SK-MEL-5 (cell line): ENCODE measurements at regions not wholly inside any gene's neighbourhood (a gene's known extent, or its start where the extent isn't known, plus 50 kb on each side); places are given as distances from the start of the nearest gene placed in this dataset.
"Not testable (repeated sequence)": the region's sequence is repeated elsewhere in the genome, so short reads cannot be mapped to it uniquely, and the experiment has no call there.

Experiments used
- DNase-seq: peaks from one replicate; pipeline ENCODE4 v3.0.0-alpha.2; 2016; ENCODE audit warnings: low read depth, low spot score
- in situ Hi-C: cut with HindIII; loops from 2 replicates; pipeline ENCODE4 v1.10.0; 2016; ENCODE audit warnings: low sequenced_read_pairs, high pct_unique_total_duplicates, low pct_unique_long_range_greater_than_20kb

DNA sequence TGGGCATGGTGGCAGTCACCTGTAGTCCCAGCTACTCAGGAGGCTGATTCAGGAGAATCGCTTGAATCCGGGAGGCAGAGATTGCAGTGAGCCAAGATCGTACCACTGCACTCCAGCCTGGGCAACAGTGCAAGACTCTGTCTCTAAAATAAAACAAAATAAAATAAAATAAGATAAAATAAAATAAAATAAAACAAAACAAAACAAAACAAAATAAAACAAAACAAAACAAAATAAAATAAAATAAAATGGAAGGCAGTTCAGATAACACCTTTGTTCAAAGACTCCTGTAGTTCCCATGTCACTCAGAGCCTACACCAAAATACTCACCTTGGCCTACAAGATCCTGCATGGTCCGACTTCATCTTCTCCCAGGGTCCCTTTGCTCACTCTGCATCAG, 61.3 kb downstream of the SYF2 start:
- DNase-seq, in situ Hi-C loops: not testable (repeated sequence)

DNA sequence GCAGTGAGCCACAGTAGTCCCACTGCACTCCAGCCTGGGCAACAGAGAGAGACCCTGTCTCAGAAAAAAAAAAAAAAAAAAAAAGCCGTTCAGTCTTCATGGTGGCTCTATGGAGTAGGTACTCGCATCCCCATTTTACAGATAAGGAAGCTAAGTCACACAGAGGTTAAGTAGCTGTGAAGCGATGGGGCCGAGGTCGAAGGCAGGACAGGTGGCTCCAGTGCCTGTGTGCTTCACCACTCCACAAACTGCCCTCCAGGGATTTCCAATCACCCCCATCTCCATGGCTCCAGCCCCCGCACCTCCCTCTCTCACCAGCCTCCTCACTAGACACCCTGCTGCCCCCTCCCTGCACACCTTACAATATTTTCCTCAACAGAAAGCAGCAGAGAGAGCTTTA, 61.9 kb downstream of the SYF2 start:
- DNase-seq: no peak
- in situ Hi-C loops: no loop called here

DNA sequence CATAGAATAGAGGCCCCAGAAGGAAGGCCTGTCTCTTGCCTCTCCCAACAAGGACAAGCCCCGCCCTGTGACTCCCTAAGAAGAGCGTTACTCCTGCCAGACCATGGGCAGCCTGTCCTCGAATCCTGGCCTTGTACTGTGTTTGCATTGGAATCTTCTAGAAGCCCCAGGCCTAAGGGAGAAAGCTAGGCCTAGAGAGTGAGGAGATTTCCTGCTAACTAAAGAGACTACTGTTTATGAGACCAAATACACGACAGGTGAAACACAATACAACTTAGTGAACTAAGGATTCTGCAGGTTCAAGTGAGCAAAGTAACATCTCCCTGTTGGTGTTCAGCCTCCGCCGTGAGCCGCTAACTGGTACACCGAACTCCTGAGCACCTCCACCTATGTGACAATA, 62.7 kb downstream of the SYF2 start:
- in situ Hi-C loops: no loop called here
- DNase-seq: no peak

DNA sequence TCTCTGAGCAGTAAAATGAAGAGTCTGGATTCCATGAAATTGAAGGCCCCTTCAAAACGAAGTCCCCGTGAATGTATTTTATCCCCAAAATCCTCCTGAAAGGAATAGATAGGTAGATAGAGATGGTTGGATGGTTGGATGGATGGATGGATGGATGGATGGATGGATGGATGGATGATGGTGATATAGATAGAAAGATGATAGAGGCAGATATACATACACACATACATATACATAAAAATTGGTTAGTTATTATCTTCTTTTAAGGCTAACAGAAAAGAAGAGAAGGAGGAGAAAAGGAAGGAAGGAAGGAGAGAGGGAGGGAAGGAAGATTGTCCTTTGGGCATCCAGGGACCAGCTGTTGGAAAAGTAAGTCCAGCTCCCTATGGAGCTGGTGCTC, 63.1 kb downstream of the SYF2 start:
- in situ Hi-C loops: no loop called here
- DNase-seq: no peak

DNA sequence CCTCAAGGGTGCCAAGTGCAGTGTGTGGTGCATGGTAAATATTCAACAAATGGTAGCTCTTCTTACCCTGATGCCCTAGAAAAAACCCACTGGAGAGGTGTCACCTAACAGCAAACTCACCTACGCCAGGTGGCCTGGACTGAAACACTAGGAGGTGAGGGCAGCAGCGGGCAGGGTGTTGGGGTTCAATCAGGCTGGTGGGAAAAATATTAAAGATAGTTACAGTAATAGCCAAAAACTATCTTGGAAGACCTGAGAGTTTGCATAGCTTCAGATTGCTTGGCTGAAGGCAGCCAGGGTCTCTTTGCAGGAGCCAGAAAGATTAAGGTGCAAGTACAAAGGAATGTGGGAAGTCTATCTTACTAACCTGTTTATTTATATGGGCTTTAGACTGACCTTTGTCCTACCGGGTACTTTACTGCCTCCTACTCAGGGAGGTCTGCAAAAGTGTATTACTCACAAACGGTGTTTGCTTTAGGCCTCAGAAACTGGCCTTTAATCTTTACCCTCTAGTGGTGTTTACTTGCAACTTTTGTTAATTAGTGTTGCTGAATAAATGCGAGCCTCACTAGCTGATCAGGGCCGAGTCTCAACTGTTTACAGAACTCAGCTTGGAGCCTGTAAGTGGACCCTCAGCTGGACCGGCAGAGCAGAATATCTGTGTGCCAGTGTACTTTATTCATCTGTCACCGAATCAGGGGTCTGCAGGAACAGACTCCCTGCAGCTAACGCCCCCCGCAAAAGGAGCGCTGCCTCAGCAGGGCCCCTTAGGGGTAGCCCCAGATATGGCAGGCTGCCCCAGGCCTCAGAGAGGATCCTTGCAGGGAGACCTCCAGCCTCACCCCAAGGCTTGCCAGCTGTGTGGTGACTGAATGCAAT, 63.9 kb downstream of the SYF2 start:
- DNase-seq: no peak
- in situ Hi-C loops: no loop called here

DNA sequence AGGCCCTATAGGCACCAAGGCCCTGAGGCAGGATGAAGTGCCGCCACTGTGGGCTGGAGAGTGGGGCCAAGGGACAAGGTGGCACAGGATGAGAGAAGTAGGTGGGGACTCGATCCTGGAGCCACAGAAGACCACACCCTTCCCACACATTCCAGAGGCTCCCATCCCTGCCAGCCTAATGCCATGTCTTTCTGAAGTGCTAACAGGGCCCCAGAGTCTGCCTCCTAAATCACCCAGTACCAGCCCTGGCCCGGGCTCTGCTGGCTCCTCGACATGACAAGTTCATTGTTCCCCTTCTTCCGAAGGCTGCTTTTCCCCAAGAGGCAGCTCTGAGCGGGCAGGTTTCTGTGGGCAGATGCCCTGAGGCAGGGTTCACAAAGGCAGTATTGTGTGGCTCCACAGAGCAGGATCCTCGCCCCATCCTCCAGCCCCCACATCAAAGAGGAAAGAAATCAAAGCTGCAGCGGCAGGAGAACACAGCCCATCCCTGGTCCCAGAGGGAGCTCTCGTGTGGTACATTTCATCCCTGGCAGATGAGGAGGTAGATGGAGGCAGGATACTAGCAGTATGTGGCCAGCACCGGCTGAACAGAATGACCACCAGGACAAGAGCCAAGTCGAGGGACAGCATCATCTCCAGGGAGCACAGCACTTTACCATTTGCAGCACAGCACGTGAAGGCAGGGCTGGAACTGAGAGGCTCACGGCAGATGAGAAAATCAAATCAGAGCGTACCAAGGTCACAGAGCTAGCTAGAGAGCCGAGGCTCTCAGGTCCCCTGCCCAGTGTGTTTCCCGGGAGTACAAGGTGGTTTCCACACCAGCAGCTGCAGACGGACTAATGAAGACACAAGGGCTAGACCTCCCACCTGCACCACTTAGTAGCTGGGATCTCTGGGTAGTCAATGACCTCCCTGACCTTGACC, 64.8 kb downstream of the SYF2 start:
- in situ Hi-C loops: no loop called here
- DNase-seq: peak; percentile 95

DNA sequence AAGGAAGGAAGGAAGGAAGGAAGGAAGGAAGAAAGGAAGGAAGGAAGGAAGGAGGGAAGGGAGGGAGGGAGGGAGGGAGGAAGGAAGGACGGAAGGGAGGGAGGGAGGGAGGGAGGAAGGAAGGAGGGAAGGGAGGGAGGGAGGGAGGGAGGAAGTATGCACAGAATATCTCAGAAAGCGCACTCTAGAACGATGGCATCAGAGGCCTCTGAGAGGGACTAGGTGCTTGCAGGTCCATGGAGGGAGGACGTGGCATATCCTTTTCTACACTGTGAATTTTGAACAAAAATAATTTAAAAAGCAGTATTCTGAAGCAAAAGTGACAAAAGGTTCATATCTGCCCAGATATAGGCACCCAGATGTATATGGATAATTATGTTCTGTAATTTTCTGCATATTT, 65.5 kb downstream of the SYF2 start:
- in situ Hi-C loops: no loop called here

DNA sequence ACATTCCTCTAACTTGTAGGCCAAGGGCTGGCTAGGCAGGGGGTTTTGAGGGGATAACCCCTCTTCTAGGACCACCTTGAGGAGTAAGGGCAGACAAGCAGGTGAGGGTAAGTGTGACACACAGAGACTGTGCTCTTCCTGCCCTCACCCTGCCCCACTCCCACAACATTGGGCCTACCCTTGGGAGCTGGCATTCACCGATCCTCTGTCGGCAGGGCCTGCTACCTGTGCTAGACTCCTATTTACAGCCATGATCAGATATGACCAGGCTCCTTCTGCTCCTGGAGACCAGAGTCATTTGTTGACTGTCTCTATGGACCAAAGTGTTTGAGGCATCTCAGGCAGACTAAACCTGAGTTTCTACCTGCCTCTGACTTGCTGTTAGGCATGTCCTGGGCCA, 68.3 kb downstream of the SYF2 start:
- DNase-seq: no peak
- in situ Hi-C loops: no loop called here

More for the DNA sequence above, 65.5 kb downstream of the SYF2 start:
- DNase-seq: no peak

DNA sequence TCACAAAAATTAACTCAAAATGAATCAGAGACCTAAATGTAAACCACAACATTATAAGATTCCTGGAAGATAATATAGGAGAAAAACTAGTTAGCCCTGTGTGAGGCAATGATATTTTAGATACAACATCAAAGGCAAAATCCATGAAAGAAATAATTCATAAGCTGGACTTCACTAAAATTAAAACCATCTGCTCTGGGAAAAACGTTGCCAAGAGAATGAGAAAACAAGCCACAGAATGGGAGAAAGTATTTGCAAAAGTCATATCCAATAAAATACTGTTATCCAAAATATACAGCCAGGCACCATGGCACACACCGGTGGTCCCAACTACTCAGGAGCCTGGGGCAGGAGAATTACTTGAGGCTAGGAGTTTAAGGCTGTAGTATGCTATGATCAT, 70.3 kb downstream of the SYF2 start:
- no peak for DNase-seq
- in situ Hi-C loops: no loop called here

DNA sequence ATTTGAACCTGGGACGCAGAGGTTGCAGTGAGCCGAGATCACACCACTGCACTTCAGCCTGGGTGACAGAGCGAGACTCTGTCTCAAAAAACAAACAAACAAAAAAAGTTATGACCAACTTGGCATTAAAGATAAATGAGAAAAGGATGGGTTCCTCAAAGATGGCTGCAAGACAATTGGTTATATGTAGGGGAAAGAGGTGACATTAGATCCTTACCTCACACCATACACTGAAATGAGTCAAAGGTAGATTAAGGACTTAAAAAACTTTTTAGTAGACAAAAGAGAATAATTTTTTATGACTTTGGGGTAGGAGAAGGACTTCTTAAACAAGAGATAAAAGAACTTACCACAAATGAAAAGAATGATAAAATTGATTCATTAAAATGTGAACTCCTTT, 74.5 kb downstream of the SYF2 start:
- in situ Hi-C loops: no loop called here
- no peak for DNase-seq

DNA sequence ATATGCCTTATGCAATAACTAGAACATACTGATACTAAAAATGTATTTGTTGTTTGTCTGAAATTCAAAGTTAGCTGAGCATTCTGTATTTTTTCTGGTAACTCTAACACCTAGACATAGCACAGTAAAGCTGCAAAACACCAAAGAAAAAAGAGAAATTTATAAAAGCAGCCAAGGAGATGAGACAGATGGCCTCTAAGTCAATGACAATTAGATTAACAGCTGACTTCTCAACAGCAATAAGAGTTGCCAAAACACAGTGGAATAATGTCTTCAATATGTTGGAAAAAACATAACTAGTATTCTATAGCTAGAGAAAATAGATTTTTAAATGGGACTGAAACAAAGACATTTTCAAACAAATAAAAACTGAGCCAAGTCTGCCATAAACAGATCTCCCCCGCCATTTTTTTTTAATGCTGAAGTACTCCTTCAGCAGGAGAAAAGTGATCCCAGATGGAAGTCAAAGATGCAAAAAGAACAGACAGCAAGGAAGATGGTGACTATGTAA, 81.3 kb downstream of the SYF2 start:
- in situ Hi-C loops: no loop called here
- no peak for DNase-seq

DNA sequence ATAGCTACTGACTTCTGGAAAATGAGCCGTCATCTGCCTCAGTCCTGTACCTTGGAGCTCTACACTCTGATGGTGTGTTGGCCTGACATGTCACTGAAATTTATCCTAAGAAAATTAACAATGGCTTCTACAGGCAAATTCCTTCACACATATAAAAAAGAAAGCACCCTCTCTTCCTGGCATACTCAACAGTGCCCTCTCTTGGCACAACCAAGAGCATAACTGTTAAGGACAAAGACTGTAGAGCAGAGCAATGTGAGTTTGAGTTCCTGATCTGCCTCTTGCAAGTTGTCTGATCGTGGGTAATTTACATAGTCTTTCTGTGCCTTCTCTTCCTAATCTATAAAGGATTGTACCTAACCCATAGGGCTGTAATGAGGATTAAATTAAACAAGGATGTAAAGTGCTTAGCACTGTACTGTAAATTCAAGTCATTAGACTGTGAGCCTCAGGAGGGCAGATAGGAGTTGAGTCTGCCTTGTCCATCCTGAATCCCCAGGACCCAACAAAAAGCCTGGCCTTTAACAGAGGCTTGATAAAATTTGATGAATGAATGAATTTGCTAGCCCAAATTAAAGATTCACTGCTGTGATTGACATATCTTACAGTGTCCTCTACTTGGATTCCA, 83.5 kb downstream of the SYF2 start:
- DNase-seq: peak; percentile 74

DNA sequence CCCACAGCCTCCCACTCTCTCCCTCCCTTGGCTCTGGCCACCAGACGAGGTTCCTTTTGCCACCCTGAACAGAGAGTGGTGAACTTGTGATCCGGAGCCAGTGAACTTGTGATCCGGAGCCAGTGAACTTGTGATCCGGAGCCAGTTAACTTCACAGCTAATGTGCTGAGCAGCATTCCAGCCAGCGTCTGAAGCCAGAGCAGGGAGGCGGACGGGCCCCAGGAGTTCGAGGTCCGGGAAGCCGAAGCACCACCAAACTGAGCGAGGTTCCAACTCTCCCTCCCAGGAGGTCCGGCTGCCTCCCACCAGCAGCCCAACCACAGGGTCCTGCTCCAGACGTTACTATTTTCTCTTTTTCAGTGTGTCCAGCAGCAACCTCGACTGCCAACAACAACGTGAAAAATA, 85.8 kb downstream of the SYF2 start:
- in situ Hi-C loops: no loop called here
- no peak for DNase-seq

More for the DNA sequence above, 83.5 kb downstream of the SYF2 start:
- in situ Hi-C loops: no loop called here

DNA sequence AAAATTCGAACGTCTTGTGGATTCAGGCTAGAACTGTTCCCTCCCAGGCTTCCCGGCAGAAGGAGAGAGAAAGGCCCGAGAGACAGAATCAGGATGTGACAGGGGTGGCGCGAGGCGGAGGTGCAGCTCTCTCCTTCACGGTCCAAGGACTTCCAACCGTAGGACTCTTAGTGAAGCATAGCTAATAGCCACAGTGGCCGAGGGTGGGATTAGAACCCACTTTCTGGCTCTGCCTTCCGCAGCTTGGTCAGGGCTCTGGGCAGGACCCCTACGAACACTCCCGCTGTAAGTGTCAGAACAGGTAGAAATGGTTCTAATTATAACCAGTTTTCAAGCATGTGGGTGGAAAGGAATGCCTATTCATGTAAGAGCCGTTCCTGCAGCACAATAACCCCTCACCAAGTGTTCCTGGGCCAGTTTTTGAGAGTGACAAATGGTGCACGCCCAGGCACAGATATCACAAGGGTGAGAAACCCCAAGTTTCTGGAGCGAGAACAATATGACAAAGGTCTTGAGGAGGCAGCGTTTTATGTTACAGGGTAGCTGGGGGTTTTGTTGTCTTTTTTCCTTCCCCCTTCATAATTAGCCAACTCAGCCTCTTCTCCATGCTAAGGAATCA, 86.4 kb downstream of the SYF2 start:
- DNase-seq: no peak
- in situ Hi-C loops: no loop called here

DNA sequence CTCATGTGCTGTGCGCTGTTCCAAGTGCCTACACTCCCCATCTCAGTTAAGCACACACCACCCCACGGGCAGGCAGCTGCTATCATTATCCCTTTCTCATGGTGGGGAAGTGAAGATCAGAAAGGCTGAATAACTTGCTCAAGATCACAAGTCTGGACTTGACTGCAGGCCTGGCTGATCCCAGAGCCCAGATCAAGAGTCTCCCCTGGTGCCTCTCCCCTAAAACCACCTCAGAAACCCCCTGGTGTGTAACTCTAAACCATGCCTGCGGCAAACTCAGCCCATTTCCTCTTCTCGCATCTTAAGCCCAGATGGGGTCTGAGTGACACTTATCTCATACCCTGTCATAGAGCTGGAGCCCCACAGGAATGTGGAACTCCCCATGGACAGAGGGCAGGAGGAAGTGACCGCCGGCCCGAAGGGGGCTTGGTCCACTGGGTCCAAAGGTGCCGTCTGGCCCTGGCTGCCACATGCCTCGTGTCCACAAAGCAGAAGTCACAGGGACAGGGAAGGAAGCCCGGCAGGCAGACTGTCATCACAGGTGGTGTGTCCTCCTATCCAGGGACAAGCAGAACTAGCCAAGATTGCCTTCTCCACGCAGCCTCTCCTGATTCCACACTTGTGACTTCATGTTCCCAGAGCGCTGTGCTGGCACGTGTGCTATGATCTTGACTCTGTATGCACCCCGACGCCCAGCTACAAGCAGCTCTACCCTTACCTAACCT, 92.1 kb downstream of the SYF2 start:
- in situ Hi-C loops: no loop called here

DNA sequence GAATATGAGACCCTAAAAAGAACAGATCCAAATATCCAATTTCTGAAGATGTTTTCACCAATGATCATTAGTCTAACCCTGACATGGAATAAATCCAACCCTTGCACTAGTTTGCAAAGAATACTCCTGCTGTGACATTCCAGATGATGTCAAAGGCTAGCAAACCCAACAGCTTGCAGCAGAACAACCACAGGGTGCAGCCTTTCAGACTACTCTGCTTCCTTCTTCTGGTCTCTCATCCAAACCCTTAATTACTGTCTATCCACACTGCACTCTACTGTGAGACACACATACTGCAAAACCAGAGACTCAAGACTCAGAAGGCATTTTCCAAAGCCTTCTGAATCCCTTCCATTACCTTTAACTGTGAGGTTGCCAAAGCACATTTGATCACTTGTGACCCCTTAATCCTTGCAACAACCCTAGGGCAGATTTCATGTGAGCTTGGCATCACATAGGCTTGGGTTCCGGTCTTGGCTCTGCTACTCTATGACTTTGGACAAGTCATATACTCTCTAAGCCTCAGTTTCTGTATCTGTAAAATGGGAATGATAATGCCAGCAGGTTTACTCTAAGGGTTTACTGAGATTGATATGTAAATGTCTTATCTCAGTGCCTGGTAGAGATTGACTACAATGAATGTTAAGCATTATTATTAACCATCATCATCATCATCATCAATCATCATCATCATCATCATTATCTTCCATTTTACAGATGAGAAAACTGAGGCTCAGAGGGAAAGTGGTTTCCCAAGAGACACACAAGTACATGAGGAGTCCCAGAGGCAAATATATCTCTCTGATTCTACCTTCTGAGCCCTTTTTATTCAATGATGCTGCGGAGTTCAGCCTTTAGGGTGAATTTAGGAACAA, 94.5 kb downstream of the SYF2 start:
- in situ Hi-C loops: no loop called here
- no peak for DNase-seq

More for the DNA sequence above, 92.1 kb downstream of the SYF2 start:
- DNase-seq: no peak
